GM12892 (cell line): ENCODE measurements at regions not wholly inside any gene's neighbourhood (a gene's known extent, or its start where the extent isn't known, plus 50 kb on each side); places are given as distances from the start of the nearest gene placed in this dataset.

ENCODE experiments used
- POLR2A ChIP-seq: IDR thresholded peaks from 2 replicates; pipeline ENCODE4 v1.6.1; 2011; ENCODE audit warnings: low read depth, low read length, control low read depth
- POLR2AphosphoS5 ChIP-seq: IDR thresholded peaks from 2 replicates; pipeline ENCODE4 v1.6.1; 2011; ENCODE audit warnings: low read depth, low read length, control low read depth

DNA sequence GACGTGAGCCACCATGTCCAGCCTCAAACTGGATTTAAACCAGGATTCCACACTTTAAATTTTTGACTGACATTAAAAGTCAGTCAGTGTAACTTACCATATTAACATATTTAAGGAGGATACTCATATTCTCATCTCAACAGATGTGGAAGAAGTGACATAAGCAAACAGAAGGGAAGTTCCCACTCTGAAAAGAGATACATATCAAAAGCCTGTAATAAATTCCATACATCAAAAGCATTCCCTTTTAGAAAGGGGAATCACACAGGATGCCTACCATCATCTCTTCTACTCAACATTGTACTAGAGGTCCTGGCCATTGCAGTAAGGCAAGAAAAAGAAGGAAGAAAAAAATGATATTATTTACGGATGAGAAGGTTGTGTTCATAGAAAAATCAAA is 618.2 kb upstream of the DIPK2B start:
- TF ChIP-seq POLR2AphosphoS5 = no peak
- TF ChIP-seq POLR2A = no peak
